Peyer's patch (tissue), 4 donors: ENCODE measurements at regions not wholly inside any gene's neighbourhood (a gene's known extent, or its start where the extent isn't known, plus 50 kb on each side); places are given as distances from the start of the nearest gene placed in this dataset.

Source experiments
- CTCF ChIP-seq, 6 experiments: fragments of 450-650 bp in 4 of 6; fragments of 200-600 bp in 2 of 6; sonication (generic) in 1 of 6; IDR thresholded peaks; one replicate each; pipeline ENCODE4 v1.5.1; 2017 to 2019; ENCODE audit warnings: antibody characterized with exemption in 6 of 6, mild to moderate bottlenecking in 3 of 6, moderate library complexity in 1 of 6
- POLR2A ChIP-seq, 2 donors: fragments of 450-650 bp; IDR thresholded peaks; one replicate each; pipeline ENCODE4 v1.5.1; 2017; ENCODE audit warnings: antibody characterized with exemption in 2 of 2, mild to moderate bottlenecking in 2 of 2, moderate library complexity in 2 of 2

GRCh38 chr6:18724056-18724455 is 336.9 kb downstream of the RNF144B start:
- TF ChIP-seq CTCF (IDR thresholded peaks at IDR 0.05): no peak
- no peak for TF ChIP-seq POLR2A (IDR thresholded peaks at IDR 0.05)
